Thyroid gland (tissue), 4 donors: ENCODE measurements at regions not wholly inside any gene's neighbourhood (a gene's known extent, or its start where the extent isn't known, plus 50 kb on each side); places are given as distances from the start of the nearest gene placed in this dataset.

Source experiments
- POLR2A ChIP-seq, 2 donors: fragments of 450-650 bp; IDR thresholded peaks; one replicate each; pipeline ENCODE4 v1.6.1; 2017; ENCODE audit warnings: antibody characterized with exemption in 2 of 2, mild to moderate bottlenecking in 2 of 2, moderate library complexity in 1 of 2
- TF ChIP-seq, protein P1 (sequence below), 6 experiments: fragments of 200-600 bp in 3 of 6; fragments of 450-650 bp in 3 of 6; sonication (generic) in 3 of 6; IDR thresholded peaks; one replicate each; pipeline ENCODE4 v1.5.1; 2016 to 2019; ENCODE audit warnings: antibody characterized with exemption in 6 of 6, mild to moderate bottlenecking in 2 of 6, inconsistent platforms in 1 of 6, moderate library complexity in 1 of 6

DNA sequence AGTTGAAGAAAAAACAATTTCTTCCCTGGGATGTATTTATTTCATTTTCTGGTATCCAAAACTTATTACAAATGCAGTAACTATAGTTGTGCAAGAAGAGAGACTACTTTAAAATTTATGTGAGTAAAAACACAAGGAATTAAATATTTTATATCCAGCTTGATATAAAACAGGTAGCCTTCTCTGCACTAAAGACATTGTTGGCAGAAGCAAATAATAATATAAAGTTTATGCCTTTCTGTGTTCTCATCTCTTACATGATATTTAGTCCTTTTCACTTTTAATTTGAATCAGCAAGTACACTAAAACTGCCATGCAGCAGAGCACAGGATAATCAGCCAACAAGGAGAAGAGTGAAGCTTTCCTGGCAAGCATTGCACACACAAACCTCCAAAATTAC is 352.7 kb downstream of the ARL6IP6 start:
- TF ChIP-seq, protein P1, sequence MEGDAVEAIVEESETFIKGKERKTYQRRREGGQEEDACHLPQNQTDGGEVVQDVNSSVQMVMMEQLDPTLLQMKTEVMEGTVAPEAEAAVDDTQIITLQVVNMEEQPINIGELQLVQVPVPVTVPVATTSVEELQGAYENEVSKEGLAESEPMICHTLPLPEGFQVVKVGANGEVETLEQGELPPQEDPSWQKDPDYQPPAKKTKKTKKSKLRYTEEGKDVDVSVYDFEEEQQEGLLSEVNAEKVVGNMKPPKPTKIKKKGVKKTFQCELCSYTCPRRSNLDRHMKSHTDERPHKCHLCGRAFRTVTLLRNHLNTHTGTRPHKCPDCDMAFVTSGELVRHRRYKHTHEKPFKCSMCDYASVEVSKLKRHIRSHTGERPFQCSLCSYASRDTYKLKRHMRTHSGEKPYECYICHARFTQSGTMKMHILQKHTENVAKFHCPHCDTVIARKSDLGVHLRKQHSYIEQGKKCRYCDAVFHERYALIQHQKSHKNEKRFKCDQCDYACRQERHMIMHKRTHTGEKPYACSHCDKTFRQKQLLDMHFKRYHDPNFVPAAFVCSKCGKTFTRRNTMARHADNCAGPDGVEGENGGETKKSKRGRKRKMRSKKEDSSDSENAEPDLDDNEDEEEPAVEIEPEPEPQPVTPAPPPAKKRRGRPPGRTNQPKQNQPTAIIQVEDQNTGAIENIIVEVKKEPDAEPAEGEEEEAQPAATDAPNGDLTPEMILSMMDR (IDR thresholded peaks at IDR 0.05) = no peak
- no peak for TF ChIP-seq POLR2A (IDR thresholded peaks at IDR 0.05)
